K562 (cell line): ENCODE measurements at regions not wholly inside any gene's neighbourhood (a gene's known extent, or its start where the extent isn't known, plus 50 kb on each side); places are given as distances from the start of the nearest gene placed in this dataset.

Experiments used
- CREB1 ChIP-seq, 2 experiments: sonication (generic) in 1 of 2; formaldehyde crosslinking in 1 of 2; IDR thresholded peaks; 2 replicates each; pipeline versions ENCODE4 v1.6.1 to v1.8.0; 2012 to 2022; ENCODE audit warnings: inconsistent platforms in 1 of 2, mild to moderate bottlenecking in 1 of 2, missing genetic modification reagents in 1 of 2, moderate library complexity in 1 of 2
- CTCF ChIP-seq, 3 experiments: IDR thresholded peaks in 2 of 3; conservative IDR thresholded peaks in 1 of 3; 2 replicates each; pipeline ENCODE4 v1.5.1; 2011 to 2012; ENCODE audit warnings: low read length in 3 of 3, mild to moderate bottlenecking in 3 of 3, control low read depth in 2 of 3, improper control_type of control experiment in 1 of 3, inconsistent platforms in 1 of 3, low read depth in 1 of 3, mixed read lengths in 1 of 3, moderate library complexity in 1 of 3; ENCODE audit not compliant: insufficient read depth in 2 of 3
- EZH2 ChIP-seq: IDR thresholded peaks from 2 replicates; pipeline ENCODE4 v1.6.1; 2012; ENCODE audit warnings: low read depth, mild to moderate bottlenecking, inconsistent platforms, low read length, borderline replicate concordance
- GABPA ChIP-seq: fragments of 200-800 bp; sonication (Bioruptor generic); conservative IDR thresholded peaks from 2 replicates; pipeline ENCODE4 v1.6.1; 2016; ENCODE audit warnings: low read depth, missing genetic modification characterization, missing compliant biosample characterization
- KAT8 ChIP-seq: fragments of 450-650 bp; IDR thresholded peaks from 2 replicates; pipeline ENCODE4 v1.6.1; 2016; ENCODE audit warnings: low read depth, mild to moderate bottlenecking
- MAX ChIP-seq: sonication (generic); formaldehyde crosslinking; IDR thresholded peaks from 2 replicates; pipeline ENCODE4 v1.9.0; 2022; ENCODE audit warnings: mild to moderate bottlenecking, missing genetic modification reagents
- MYNN ChIP-seq, 2 experiments: sonication (generic); formaldehyde crosslinking in 1 of 2; IDR thresholded peaks; 2 replicates each; pipeline versions ENCODE4 v1.5.0 to v1.6.1; 2016 to 2020; ENCODE audit warnings: antibody characterized with exemption in 1 of 2, missing genetic modification reagents in 1 of 2
- PHF20 ChIP-seq: fragments of 450-650 bp; IDR thresholded peaks from 2 replicates; pipeline ENCODE4 v1.6.1; 2018; ENCODE audit not compliant: partially characterized antibody
- RCOR1 ChIP-seq, 2 experiments: IDR thresholded peaks; 2 replicates each; pipeline ENCODE4 v1.6.1; 2012; ENCODE audit warnings: low read depth in 2 of 2, low read length in 2 of 2, borderline replicate concordance in 1 of 2, improper control_type of control experiment in 1 of 2
- SAFB2 ChIP-seq: fragments of 200-400 bp; formaldehyde crosslinking; IDR thresholded peaks from 2 replicates; pipeline ENCODE4 v1.6.1; 2018; ENCODE audit warnings: borderline replicate concordance, low read length, low read depth, moderate library complexity; ENCODE audit not compliant: severe bottlenecking
- SIN3B ChIP-seq: fragments of 450-650 bp; IDR thresholded peaks from 2 replicates; pipeline ENCODE4 v1.6.1; 2017; ENCODE audit warnings: low read depth, mild to moderate bottlenecking, moderate library complexity
- ZBTB33 ChIP-seq: sonication (generic); formaldehyde crosslinking; IDR thresholded peaks from 2 replicates; pipeline ENCODE4 v1.8.1; 2023; ENCODE audit warnings: mild to moderate bottlenecking, missing genetic modification reagents

GRCh38 chr14:51539571-51540037 lies 112.1 kb upstream of the FRMD6 start:
- TF ChIP-seq EZH2, result no peak
- no peak for TF ChIP-seq CTCF (IDR thresholded peaks at IDR 0.05 in 2 of 3, conservative IDR thresholded peaks at IDR 0.05 in 1 of 3; ENCODE audit: insufficient read depth in 2 of 3, low read depth in 1 of 3, low read length in 3 of 3)
- TF ChIP-seq SIN3B, result no peak
- no peak for TF ChIP-seq ZBTB33
- no peak for TF ChIP-seq SAFB2
- TF ChIP-seq MYNN (IDR thresholded peaks at IDR 0.05), result no peak
- TF ChIP-seq MYNN (CRISPR knock-in tag; IDR thresholded peaks at IDR 0.05), result no peak
- TF ChIP-seq RCOR1 (IDR thresholded peaks at IDR 0.05; ENCODE audit: borderline replicate concordance in 1 of 2, low read depth in 2 of 2, low read length in 2 of 2), result no peak
- TF ChIP-seq GABPA, result no peak
- no peak for TF ChIP-seq KAT8
- no peak for TF ChIP-seq PHF20
- no peak for TF ChIP-seq CREB1 (IDR thresholded peaks at IDR 0.05)
- TF ChIP-seq CREB1 (CRISPR knock-in tag; IDR thresholded peaks at IDR 0.05), result no peak
- TF ChIP-seq MAX (CRISPR knock-in tag), result no peak
